ENCODE measurements at regions not wholly inside any gene's neighbourhood (a gene's known extent, or its start where the extent isn't known, plus 50 kb on each side); places are given as distances from the start of the nearest gene placed in this dataset.

GRCh38 chr22:48551061-48551460 lies 1276.6 kb downstream of the BRD1 start:
- TF ChIP-seq ZFP30 (CRISPR knock-in tag; IDR thresholded peaks at IDR 0.05) (no peak), OSR1 (CRISPR knock-in tag; IDR thresholded peaks at IDR 0.05) (no peak), TOX (CRISPR knock-in tag; IDR thresholded peaks at IDR 0.05; ENCODE audit: borderline replicate concordance) (no peak), ESRRG (CRISPR knock-in tag; IDR thresholded peaks at IDR 0.05) (no peak), CREB5 (CRISPR knock-in tag; IDR thresholded peaks at IDR 0.05; ENCODE audit: low read depth) (no peak), ZC3H10 (CRISPR knock-in tag; IDR thresholded peaks at IDR 0.05) (no peak), POU6F1 (CRISPR knock-in tag; IDR thresholded peaks at IDR 0.05; ENCODE audit: borderline replicate concordance, low read depth) (no peak), ZNF70 (CRISPR knock-in tag; IDR thresholded peaks at IDR 0.05) (no peak), CSRNP3 (CRISPR knock-in tag; IDR thresholded peaks at IDR 0.05) (no peak), SNAI2 (CRISPR knock-in tag; IDR thresholded peaks at IDR 0.05) (no peak), GLIS3 (CRISPR knock-in tag; IDR thresholded peaks at IDR 0.05) (no peak), BACH2 (CRISPR knock-in tag; IDR thresholded peaks at IDR 0.05; ENCODE audit: borderline replicate concordance) (no peak), ZNF8 (CRISPR knock-in tag; IDR thresholded peaks at IDR 0.05) (no peak), ARNTL (CRISPR knock-in tag; IDR thresholded peaks at IDR 0.05; ENCODE audit: borderline replicate concordance, low read depth) (no peak)
- TF ChIP-seq, protein P1, sequence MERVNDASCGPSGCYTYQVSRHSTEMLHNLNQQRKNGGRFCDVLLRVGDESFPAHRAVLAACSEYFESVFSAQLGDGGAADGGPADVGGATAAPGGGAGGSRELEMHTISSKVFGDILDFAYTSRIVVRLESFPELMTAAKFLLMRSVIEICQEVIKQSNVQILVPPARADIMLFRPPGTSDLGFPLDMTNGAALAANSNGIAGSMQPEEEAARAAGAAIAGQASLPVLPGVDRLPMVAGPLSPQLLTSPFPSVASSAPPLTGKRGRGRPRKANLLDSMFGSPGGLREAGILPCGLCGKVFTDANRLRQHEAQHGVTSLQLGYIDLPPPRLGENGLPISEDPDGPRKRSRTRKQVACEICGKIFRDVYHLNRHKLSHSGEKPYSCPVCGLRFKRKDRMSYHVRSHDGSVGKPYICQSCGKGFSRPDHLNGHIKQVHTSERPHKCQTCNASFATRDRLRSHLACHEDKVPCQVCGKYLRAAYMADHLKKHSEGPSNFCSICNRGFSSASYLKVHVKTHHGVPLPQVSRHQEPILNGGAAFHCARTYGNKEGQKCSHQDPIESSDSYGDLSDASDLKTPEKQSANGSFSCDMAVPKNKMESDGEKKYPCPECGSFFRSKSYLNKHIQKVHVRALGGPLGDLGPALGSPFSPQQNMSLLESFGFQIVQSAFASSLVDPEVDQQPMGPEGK (CRISPR knock-in tag; IDR thresholded peaks at IDR 0.05; ENCODE audit: borderline replicate concordance), result no peak
- no peak for ATAC-seq

DNA sequence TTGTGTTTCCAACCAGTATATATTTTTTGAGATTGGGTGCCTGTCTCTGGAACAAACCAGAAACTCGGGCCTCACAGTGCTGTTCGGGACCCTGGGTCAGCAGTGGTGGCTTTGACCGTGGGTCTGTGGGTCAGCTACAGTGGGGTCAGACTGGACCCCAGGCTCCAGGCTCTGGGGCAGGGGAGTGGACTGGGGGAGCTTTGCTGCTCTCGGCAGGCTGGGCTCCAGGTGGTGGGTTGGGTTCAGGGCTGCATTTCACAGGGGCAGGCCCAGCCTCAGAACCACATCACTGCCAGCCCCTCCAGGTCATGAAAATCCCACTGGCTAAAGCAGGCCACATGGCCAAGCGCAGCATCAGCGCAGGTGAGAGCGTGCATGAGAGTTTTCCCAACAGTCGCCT lies 1279.3 kb downstream of the BRD1 start:
- no peak for ATAC-seq
- TF ChIP-seq RARB (CRISPR knock-in tag; IDR thresholded peaks at IDR 0.05) (no peak), TSHZ2 (CRISPR knock-in tag; IDR thresholded peaks at IDR 0.05) (no peak), ZC3H10 (CRISPR knock-in tag; IDR thresholded peaks at IDR 0.05) (no peak), CSRNP3 (CRISPR knock-in tag; IDR thresholded peaks at IDR 0.05) (no peak), BACH2 (CRISPR knock-in tag; IDR thresholded peaks at IDR 0.05; ENCODE audit: borderline replicate concordance) (no peak), POU6F1 (CRISPR knock-in tag; IDR thresholded peaks at IDR 0.05; ENCODE audit: borderline replicate concordance, low read depth) (no peak), ZFP30 (CRISPR knock-in tag; IDR thresholded peaks at IDR 0.05) (no peak), ZNF8 (CRISPR knock-in tag; IDR thresholded peaks at IDR 0.05) (no peak), TOX (CRISPR knock-in tag; IDR thresholded peaks at IDR 0.05; ENCODE audit: borderline replicate concordance) (no peak), ZNF565 (CRISPR knock-in tag; conservative IDR thresholded peaks at IDR 0.05; ENCODE audit: low read depth) (no peak)
- TF ChIP-seq, protein P1 (CRISPR knock-in tag; IDR thresholded peaks at IDR 0.05; ENCODE audit: borderline replicate concordance), result no peak

Data from SK-N-SH treated with all-trans-retinoic acid at 6 μM for 48 hours (cell line).